ENCODE measurements at regions not wholly inside any gene's neighbourhood (a gene's known extent, or its start where the extent isn't known, plus 50 kb on each side); places are given as distances from the start of the nearest gene placed in this dataset.

GRCh38 chr4:62928483-62928882 is 1480.8 kb downstream of the TECRL start:
- no peak overlapping the region for H3K4me3 ChIP-seq (ENCODE audit: insufficient read depth, low read depth, low read length)
- no peaks in the 10 kb centered on the region for H3K9me1 ChIP-seq (ENCODE audit: insufficient read depth, low read length)
- ATAC-seq (ENCODE audit: low read depth) (no peak), DNase-seq (no peak)
- H4K91ac ChIP-seq (ENCODE audit: insufficient read depth, low read depth, low read length): no peak overlapping the region
- no peaks in the 10 kb centered on the region for H3K79me1 ChIP-seq (ENCODE audit: low read depth in 1 of 2, low read length in 2 of 2)
- H3K4ac ChIP-seq (ENCODE audit: low read depth, low read length): no peak overlapping the region
- H4K8ac ChIP-seq (ENCODE audit: low read depth in 2 of 2, low read length in 2 of 2): no peak overlapping the region
- H2BK5ac ChIP-seq (ENCODE audit: low read depth, low read length, poor library complexity, severe bottlenecking): no peak overlapping the region
- TF ChIP-seq RCOR1 (IDR thresholded peaks at IDR 0.05; ENCODE audit: insufficient replicate concordance, low read length): no peak
- no peak for TF ChIP-seq POLR2A (IDR thresholded peaks at IDR 0.05; ENCODE audit: low read depth, low read length)
- no peak for TF ChIP-seq BHLHE40 (IDR thresholded peaks at IDR 0.05; ENCODE audit: low read depth, low read length)
- in situ Hi-C loops (cut with MboI; ENCODE audit: low sequenced_read_pairs) (no loop called here), dilution Hi-C loops (cut with HindIII; ENCODE audit: low sequenced_read_pairs, unreplicated experiment) (no loop called here), intact Hi-C loops (cut with micrococcal nuclease) (no loop called here)
- WGBS, 2 experiments (ENCODE audit: extremely low coverage in 2 of 2, insufficient read length in 1 of 2): no CpG with 5 or more reads among the region's 3 CpGs
- H2AFZ ChIP-seq (replicated peaks; ENCODE audit: low read length, poor library complexity): no peak overlapping the region
- no peak overlapping the region for H3K27ac ChIP-seq (ENCODE audit: insufficient read depth, low read length)
- H4K5ac ChIP-seq (ENCODE audit: low read depth, low read length): no peak overlapping the region
- no peak overlapping the region for H2BK120ac ChIP-seq (ENCODE audit: low read depth, low read length)
- H2AK5ac ChIP-seq (ENCODE audit: low read depth, low read length): no peak overlapping the region
- no peak overlapping the region for H2BK15ac ChIP-seq (ENCODE audit: low read depth, low read length)
- H3K9ac ChIP-seq (ENCODE audit: low read depth, low read length): no peak overlapping the region
- POLR2A ChIA-PET (ENCODE audit: unreplicated experiment): no interaction called here
- no peak overlapping the region for H3K23ac ChIP-seq (ENCODE audit: low read depth, low read length)
- H3K4me2 ChIP-seq (ENCODE audit: low read depth, low read length): no peak overlapping the region
- no peak overlapping the region for H3K14ac ChIP-seq (replicated peaks; ENCODE audit: low read depth, low read length)
- BruUV-seq (replicated peaks): no TSS peak
- no peaks in the 10 kb centered on the region for H3K9me3 ChIP-seq (ENCODE audit: control insufficient read depth, insufficient read depth, low read length)
- H2BK20ac ChIP-seq (ENCODE audit: low read depth, low read length): no peak overlapping the region
- no peaks in the 10 kb centered on the region for H4K20me1 ChIP-seq (ENCODE audit: insufficient read depth, low read length)
- no peaks in the 10 kb centered on the region for H3K36me3 ChIP-seq (ENCODE audit: control insufficient read depth, insufficient read depth, low read length)
- H2AK9ac ChIP-seq (replicated peaks; ENCODE audit: low read depth, low read length, poor library complexity): no peak overlapping the region
- no peak overlapping the region for H3K18ac ChIP-seq (ENCODE audit: low read depth, low read length)
- no peaks in the 10 kb centered on the region for H3K27me3 ChIP-seq (ENCODE audit: control insufficient read depth, insufficient read depth, low read length)
- no peak overlapping the region for H3K56ac ChIP-seq (ENCODE audit: extremely low read depth, insufficient read depth, low read length)
- H3K4me1 ChIP-seq (ENCODE audit: control insufficient read depth, insufficient read depth, low read length): no peaks in the 10 kb centered on the region
- CTCF ChIA-PET: no interaction called here

Data from IMR-90 (cell line).